ENCODE measurements at regions not wholly inside any gene's neighbourhood (a gene's known extent, or its start where the extent isn't known, plus 50 kb on each side); places are given as distances from the start of the nearest gene placed in this dataset.

GRCh38 chr7:148950806-148951205 is 66.7 kb upstream of the EZH2 start:
- no peaks in the 10 kb centered on the region for H3K9me3 ChIP-seq (ENCODE audit: control insufficient read depth, insufficient read depth, low read length)
- no peak overlapping the region for H3K27ac ChIP-seq (ENCODE audit: low read length)
- no peaks in the 10 kb centered on the region for H3K4me1 ChIP-seq (ENCODE audit: control insufficient read depth, insufficient read depth, low read length)
- H3K27me3 ChIP-seq (ENCODE audit: control insufficient read depth, insufficient read depth, low read length): no peaks in the 10 kb centered on the region
- H3K36me3 ChIP-seq (ENCODE audit: control insufficient read depth, insufficient read depth, low read length): no peaks in the 10 kb centered on the region
- DNase-seq (ENCODE audit: low read depth, low spot score): no peak
- WGBS (ENCODE audit: insufficient coverage, insufficient read length): no CpG with 5 or more reads among the region's 4 CpGs
- H3K4me3 ChIP-seq (ENCODE audit: low read length): no peak overlapping the region

GRCh38 chr7:148944935-148945934 is 61.1 kb upstream of the EZH2 start:
- Histone ChIP-seq H3K4me1 (ENCODE audit: control insufficient read depth, insufficient read depth, low read length) (no peaks in the 10 kb centered on the region), H3K27ac (ENCODE audit: low read length) (no peak overlapping the region), H3K9me3 (ENCODE audit: control insufficient read depth, insufficient read depth, low read length) (no peaks in the 10 kb centered on the region), H3K36me3 (ENCODE audit: control insufficient read depth, insufficient read depth, low read length) (no peaks in the 10 kb centered on the region), H3K27me3 (ENCODE audit: control insufficient read depth, insufficient read depth, low read length) (no peaks in the 10 kb centered on the region), H3K4me3 (ENCODE audit: low read length) (no peak overlapping the region)
- no CpG with 5 or more reads among the region's 8 CpGs for WGBS (ENCODE audit: insufficient coverage, insufficient read length)
- DNase-seq (ENCODE audit: low read depth, low spot score): no peak

- no CpG with 5 or more reads among the region's 17 CpGs for WGBS (ENCODE audit: insufficient coverage, insufficient read length)
- Histone ChIP-seq H3K27me3 (ENCODE audit: control insufficient read depth, insufficient read depth, low read length) (no peaks in the 10 kb centered on the region), H3K27ac (ENCODE audit: low read length) (no peak overlapping the region), H3K9me3 (ENCODE audit: control insufficient read depth, insufficient read depth, low read length) (no peaks in the 10 kb centered on the region), H3K36me3 (ENCODE audit: control insufficient read depth, insufficient read depth, low read length) (no peaks in the 10 kb centered on the region), H3K4me3 (ENCODE audit: low read length) (peak overlapping the region; percentile 43; the same call in 1 of the 2 replicates), H3K4me1 (ENCODE audit: control insufficient read depth, insufficient read depth, low read length) (no peaks in the 10 kb centered on the region)
- no peak for DNase-seq (ENCODE audit: low read depth, low spot score)
These were observed 57.6 kb upstream of the EZH2 start for GRCh38 chr7:148941598-148942275.

- Histone ChIP-seq H3K27me3 (ENCODE audit: control insufficient read depth, insufficient read depth, low read length) (no peaks in the 10 kb centered on the region), H3K36me3 (ENCODE audit: control insufficient read depth, insufficient read depth, low read length) (no peaks in the 10 kb centered on the region), H3K9me3 (ENCODE audit: control insufficient read depth, insufficient read depth, low read length) (no peaks in the 10 kb centered on the region), H3K4me1 (ENCODE audit: control insufficient read depth, insufficient read depth, low read length) (no peaks in the 10 kb centered on the region), H3K4me3 (ENCODE audit: low read length) (peak overlapping the region; percentile 44; the same call in 1 of the 2 replicates), H3K27ac (ENCODE audit: low read length) (no peak overlapping the region)
- no peak for DNase-seq (ENCODE audit: low read depth, low spot score)
- no CpG with 5 or more reads among the region's 43 CpGs for WGBS (ENCODE audit: insufficient coverage, insufficient read length)
These were observed 56.9 kb upstream of the EZH2 start for GRCh38 chr7:148940702-148941597.

- Histone ChIP-seq H3K4me1 (ENCODE audit: control insufficient read depth, insufficient read depth, low read length) (no peaks in the 10 kb centered on the region), H3K4me3 (ENCODE audit: low read length) (no peak overlapping the region), H3K36me3 (ENCODE audit: control insufficient read depth, insufficient read depth, low read length) (no peaks in the 10 kb centered on the region), H3K27me3 (ENCODE audit: control insufficient read depth, insufficient read depth, low read length) (no peaks in the 10 kb centered on the region), H3K27ac (ENCODE audit: low read length) (no peak overlapping the region), H3K9me3 (ENCODE audit: control insufficient read depth, insufficient read depth, low read length) (no peaks in the 10 kb centered on the region)
- no peak for DNase-seq (ENCODE audit: low read depth, low spot score)
- WGBS (ENCODE audit: insufficient coverage, insufficient read length): no CpG with 5 or more reads among the region's 1 CpG
These were observed 55.2 kb upstream of the EZH2 start for GRCh38 chr7:148939128-148939755.

GRCh38 chr7:148935451-148935850 is 51.4 kb upstream of the EZH2 start:
- no peak overlapping the region for H3K27ac ChIP-seq (ENCODE audit: low read length)
- H3K4me3 ChIP-seq (ENCODE audit: low read length): no peak overlapping the region
- DNase-seq (ENCODE audit: low read depth, low spot score): no peak
- no peaks in the 10 kb centered on the region for H3K27me3 ChIP-seq (ENCODE audit: control insufficient read depth, insufficient read depth, low read length)
- H3K4me1 ChIP-seq (ENCODE audit: control insufficient read depth, insufficient read depth, low read length): no peaks in the 10 kb centered on the region
- no peaks in the 10 kb centered on the region for H3K36me3 ChIP-seq (ENCODE audit: control insufficient read depth, insufficient read depth, low read length)
- no peaks in the 10 kb centered on the region for H3K9me3 ChIP-seq (ENCODE audit: control insufficient read depth, insufficient read depth, low read length)
- WGBS (ENCODE audit: insufficient coverage, insufficient read length): no CpG with 5 or more reads among the region's 5 CpGs

All from iPS DF 6.9 (cell line).